Adrenal gland (tissue), 9 donors: ENCODE measurements at regions not wholly inside any gene's neighbourhood (a gene's known extent, or its start where the extent isn't known, plus 50 kb on each side); places are given as distances from the start of the nearest gene placed in this dataset.

Source experiments
- DNase-seq, 7 donors: peaks; one replicate each; pipeline ENCODE4 v3.0.0-alpha.2; 2019 to 2020
- H3K27ac ChIP-seq, 5 donors: fragments of 200-600 bp; sonication (generic) in 4 of 5; 1 replicate in 3 of 5; 2 replicates in 2 of 5; pipeline versions ENCODE4 v1.5.1 to v1.8.0; 2016 to 2020; ENCODE audit warnings: mild to moderate bottlenecking in 1 of 5
- H3K27me3 ChIP-seq: fragments of 200-600 bp; 2 replicates; pipeline ENCODE4 v1.8.0; 2021
- H3K36me3 ChIP-seq, 2 donors: fragments of 200-600 bp; replicated peaks in 1 of 2; 1 replicate in 1 of 2; 2 replicates in 1 of 2; pipeline versions ENCODE4 v1.5.1 to v1.8.0; 2018 to 2022
- H3K4me1 ChIP-seq, 2 donors: fragments of 200-600 bp; replicated peaks in 1 of 2; 1 replicate in 1 of 2; 2 replicates in 1 of 2; pipeline versions ENCODE4 v1.5.1 to v1.8.0; 2018 to 2021
- H3K4me3 ChIP-seq, 4 donors: fragments of 200-600 bp; sonication (generic) in 3 of 4; one replicate each; pipeline ENCODE4 v1.5.1; 2016 to 2018
- H3K9me3 ChIP-seq, 3 donors: fragments of 200-600 bp; sonication (generic) in 1 of 3; replicated peaks in 1 of 3; 1 replicate in 2 of 3; 2 replicates in 1 of 3; pipeline versions ENCODE4 v1.5.1 to v1.8.0; 2016 to 2021
- POLR2A ChIP-seq, 2 donors: fragments of 450-650 bp; IDR thresholded peaks; one replicate each; pipeline ENCODE4 v1.6.1; 2017; ENCODE audit warnings: antibody characterized with exemption in 2 of 2, mild to moderate bottlenecking in 2 of 2, moderate library complexity in 1 of 2
- WGBS, 4 donors: extraction: QIAGEN DNeasy Blood & Tissue Kit in 2 of 4; methylation state at CpG; one replicate each; pipeline versions ENCODE4 v1.1.5 to v1.1.7; 2013 to 2017; 5-methylcytosine and 5-hydroxymethylcytosine counted together
- intact Hi-C, 2 donors: fragments of 100-400 bp; cut with DNase I; formaldehyde crosslinking; loops; one replicate each; pipeline versions ENCODE4 v1.14.1 to v1.15.0; 2022 to 2023
- TF ChIP-seq, protein P1 (sequence below), 6 experiments: fragments of 450-650 bp in 4 of 6; fragments of 200-600 bp in 2 of 6; sonication (generic) in 1 of 6; IDR thresholded peaks; 1 replicate in 5 of 6; 2 replicates in 1 of 6; pipeline versions ENCODE4 v1.5.1 to v1.8.0; 2016 to 2021; ENCODE audit warnings: antibody characterized with exemption in 6 of 6, mild to moderate bottlenecking in 2 of 6, moderate library complexity in 1 of 6
- donor health status: healthy with polysubstance abuse.
- donor health status: Bipolar disorder and iron deficiency.
- donor health status: DM: yes; HTN: yes; CAD: no.
- donor health status: DM: no; HTN: no; CAD: no.
- donor health status: DM: no; HTN: no; CAD: no.

DNA sequence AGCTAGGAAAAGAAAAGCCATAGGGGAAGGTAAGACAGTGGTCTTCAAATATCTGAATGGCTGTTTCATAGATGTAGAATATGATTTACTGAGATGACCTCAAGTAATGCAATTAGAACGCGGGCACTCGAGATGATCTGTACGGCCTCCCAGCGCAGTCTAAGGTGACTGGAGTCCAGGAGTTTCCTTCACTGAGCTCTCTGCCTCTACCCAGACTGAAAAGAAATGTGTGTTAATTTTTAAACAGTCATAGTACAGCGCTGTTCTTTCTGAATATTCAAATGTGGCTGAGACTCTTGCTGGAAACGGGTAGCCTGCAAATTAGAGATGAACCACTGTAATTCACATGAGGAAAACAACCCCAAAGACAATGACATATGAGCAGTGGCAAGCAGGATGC, 562.4 kb upstream of the AUTS2 start:
- WGBS, 4 donors, result 74 to 84% (median 77%) methylated on average over 7 of the region's 7 CpGs
- H3K36me3 ChIP-seq, result no peaks in the 10 kb centered on the region

DNA sequence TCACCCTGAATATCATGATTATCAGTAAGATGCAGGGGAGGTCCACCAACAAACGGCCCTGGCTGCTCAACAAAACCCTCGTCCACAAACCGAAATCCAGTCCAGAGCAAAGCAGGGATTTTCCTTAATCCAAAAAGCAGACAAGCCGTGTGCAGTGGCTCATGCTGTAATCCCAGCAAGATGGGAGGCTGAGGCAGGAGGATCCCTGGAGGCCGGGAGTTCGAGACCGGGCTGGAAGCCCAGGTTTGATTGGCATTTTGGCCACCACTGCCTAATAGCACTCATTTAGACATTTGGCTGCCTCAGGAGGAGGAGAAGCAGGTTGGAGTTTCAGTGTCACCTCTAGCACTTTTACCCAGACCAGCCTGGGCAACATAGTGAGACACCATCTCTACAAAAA, 562.0 kb upstream of the AUTS2 start:
- H3K4me1 ChIP-seq, result no peaks in the 10 kb centered on the region
- H3K4me3 ChIP-seq, result no peak overlapping the region
- H3K27me3 ChIP-seq, result no peaks in the 10 kb centered on the region
- H3K27ac ChIP-seq, result no peak overlapping the region
- WGBS, 4 donors, result 75 to 84% (median 81%) methylated on average over 6 to 7 of the region's 7 CpGs
- intact Hi-C loops, result no loop called here
- H3K36me3 ChIP-seq, result no peaks in the 10 kb centered on the region
- DNase-seq, result no peak
- no peaks in the 10 kb centered on the region for H3K9me3 ChIP-seq
- no peak for TF ChIP-seq POLR2A (IDR thresholded peaks at IDR 0.05)
- TF ChIP-seq, protein P1, sequence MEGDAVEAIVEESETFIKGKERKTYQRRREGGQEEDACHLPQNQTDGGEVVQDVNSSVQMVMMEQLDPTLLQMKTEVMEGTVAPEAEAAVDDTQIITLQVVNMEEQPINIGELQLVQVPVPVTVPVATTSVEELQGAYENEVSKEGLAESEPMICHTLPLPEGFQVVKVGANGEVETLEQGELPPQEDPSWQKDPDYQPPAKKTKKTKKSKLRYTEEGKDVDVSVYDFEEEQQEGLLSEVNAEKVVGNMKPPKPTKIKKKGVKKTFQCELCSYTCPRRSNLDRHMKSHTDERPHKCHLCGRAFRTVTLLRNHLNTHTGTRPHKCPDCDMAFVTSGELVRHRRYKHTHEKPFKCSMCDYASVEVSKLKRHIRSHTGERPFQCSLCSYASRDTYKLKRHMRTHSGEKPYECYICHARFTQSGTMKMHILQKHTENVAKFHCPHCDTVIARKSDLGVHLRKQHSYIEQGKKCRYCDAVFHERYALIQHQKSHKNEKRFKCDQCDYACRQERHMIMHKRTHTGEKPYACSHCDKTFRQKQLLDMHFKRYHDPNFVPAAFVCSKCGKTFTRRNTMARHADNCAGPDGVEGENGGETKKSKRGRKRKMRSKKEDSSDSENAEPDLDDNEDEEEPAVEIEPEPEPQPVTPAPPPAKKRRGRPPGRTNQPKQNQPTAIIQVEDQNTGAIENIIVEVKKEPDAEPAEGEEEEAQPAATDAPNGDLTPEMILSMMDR (IDR thresholded peaks at IDR 0.05), result no peak

More for the DNA sequence above, 562.4 kb upstream of the AUTS2 start:
- intact Hi-C loops, result no loop called here
- Histone ChIP-seq H3K4me1 (no peaks in the 10 kb centered on the region), H3K27me3 (no peaks in the 10 kb centered on the region), H3K9me3 (no peaks in the 10 kb centered on the region), H3K4me3 (no peak overlapping the region), H3K27ac (no peak overlapping the region)
- DNase-seq, result no peak
- TF ChIP-seq POLR2A (IDR thresholded peaks at IDR 0.05), result no peak
- TF ChIP-seq, protein P1 (IDR thresholded peaks at IDR 0.05), result no peak

DNA sequence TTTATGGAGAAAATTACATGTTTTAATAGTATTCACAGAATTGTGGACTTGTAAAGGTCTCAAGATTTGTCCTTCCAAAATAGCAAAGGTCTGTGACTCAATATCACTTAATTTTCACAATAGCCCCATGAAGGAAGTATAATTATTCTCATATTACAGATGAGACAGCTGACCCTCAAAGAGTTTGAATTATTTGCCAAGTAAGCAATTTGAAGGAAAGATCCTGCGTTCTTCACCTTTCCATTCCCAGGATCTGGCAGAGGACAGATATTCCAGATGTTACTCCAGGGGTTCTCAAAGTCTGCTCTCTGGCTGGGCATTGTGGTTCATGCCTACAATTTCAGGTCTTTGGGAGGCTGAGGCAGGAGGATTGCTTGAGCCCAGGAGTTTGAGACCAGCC, 559.4 kb upstream of the AUTS2 start:
- 85 to 96% (median 91%) methylated on average over 1 of the region's 1 CpG for WGBS, 4 donors
- Histone ChIP-seq H3K27ac (no peak overlapping the region), H3K4me3 (no peak overlapping the region), H3K36me3 (no peaks in the 10 kb centered on the region), H3K4me1 (no peaks in the 10 kb centered on the region), H3K27me3 (peaks cover 5% of the 10 kb centered on the region), H3K9me3 (no peaks in the 10 kb centered on the region)
- intact Hi-C loops, result no loop called here
- no peak for TF ChIP-seq POLR2A (IDR thresholded peaks at IDR 0.05)
- TF ChIP-seq, protein P1 (IDR thresholded peaks at IDR 0.05), result no peak
- no peak for DNase-seq

DNA sequence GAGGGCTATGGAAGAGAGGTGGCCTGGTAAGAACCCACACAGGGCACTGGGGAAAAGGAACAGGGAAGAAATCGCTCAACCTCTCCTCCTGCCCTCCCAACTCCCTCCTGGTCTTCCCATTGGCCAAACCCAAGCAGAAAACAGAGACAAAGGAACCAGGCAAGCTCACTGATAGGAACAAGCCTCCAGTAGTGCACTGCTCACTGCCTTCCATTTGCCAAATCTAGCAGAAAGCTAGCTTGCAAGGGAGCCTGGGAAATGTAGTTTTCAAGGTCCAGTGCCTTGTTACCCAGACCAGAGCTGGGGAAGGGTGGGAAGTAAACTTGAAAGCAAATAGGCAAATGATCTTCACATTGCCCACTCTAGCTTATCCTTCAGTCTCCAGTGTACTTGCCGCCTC, 556.1 kb upstream of the AUTS2 start:
- WGBS, 4 donors, result 74 to 93% (median 88%) methylated on average over 2 of the region's 2 CpGs
- Histone ChIP-seq H3K4me3 (no peak overlapping the region), H3K36me3 (no peaks in the 10 kb centered on the region), H3K9me3 (no peaks in the 10 kb centered on the region), H3K27ac (no peak overlapping the region), H3K4me1 (no peaks in the 10 kb centered on the region), H3K27me3 (peaks cover 5% of the 10 kb centered on the region)
- intact Hi-C loops, result no loop called here
- TF ChIP-seq POLR2A (IDR thresholded peaks at IDR 0.05), result no peak
- TF ChIP-seq, protein P1 (IDR thresholded peaks at IDR 0.05), result no peak
- DNase-seq, result no peak
